Panc1 (cell line): ENCODE measurements at regions not wholly inside any gene's neighbourhood (a gene's known extent, or its start where the extent isn't known, plus 50 kb on each side); places are given as distances from the start of the nearest gene placed in this dataset.

Source experiments
- ATAC-seq: fragments of 200-7000 bp; cut with Tn5 transposase; 2 replicates; pipeline ENCODE4 v1.9.1; 2020; ENCODE audit warnings: mild to moderate bottlenecking, moderate library complexity
- BruUV-seq: library from RNA; stranded (reverse); fragments of 400-500 nt; replicated peaks from 2 replicates; lab custom pipeline; 2021; lab: Mats Ljungman, UMichigan
- CTCF ChIA-PET: fragments of 300-600 bp; sonication (Branson Sonifier 250); formaldehyde crosslinking; loops from one replicate; lab custom pipeline; 2022; ENCODE audit warnings: antibody characterized with exemption; lab: Charles Lee
- POLR2A ChIA-PET: fragments of 300-600 bp; sonication (Branson Sonifier 250); formaldehyde crosslinking; loops from one replicate; lab custom pipeline; 2022; ENCODE audit warnings: antibody characterized with exemption; lab: Charles Lee
- DNase-seq: peaks from one replicate; pipeline ENCODE4 v3.0.0-alpha.2; 2010; ENCODE audit warnings: low read depth, low spot score
- H3K27ac ChIP-seq: 2 replicates; pipeline ENCODE4 v1.5.1; 2011; ENCODE audit warnings: mild to moderate bottlenecking, low read length, inconsistent platforms
- H3K27me3 ChIP-seq: fragments of 200-500 bp; sonication (Bioruptor generic); 2 replicates; pipeline ENCODE4 v1.6.0; 2014; ENCODE audit warnings: low read length, inconsistent platforms; ENCODE audit not compliant: control insufficient read depth, insufficient read depth
- H3K36me3 ChIP-seq: fragments of 200-500 bp; sonication (Bioruptor generic); 2 replicates; pipeline ENCODE4 v1.5.1; 2014; ENCODE audit warnings: inconsistent platforms, mild to moderate bottlenecking, low read length, moderate library complexity; ENCODE audit not compliant: control insufficient read depth, insufficient read depth
- H3K4me1 ChIP-seq: 2 replicates; pipeline ENCODE4 v1.5.1; 2011; ENCODE audit warnings: inconsistent platforms, mild to moderate bottlenecking, low read length, moderate library complexity; ENCODE audit not compliant: control insufficient read depth, insufficient read depth
- H3K4me3 ChIP-seq, 2 experiments: 2 replicates each; pipeline ENCODE4 v1.5.1; 2011 to 2012; ENCODE audit warnings: low read depth in 2 of 2, low read length in 2 of 2, mild to moderate bottlenecking in 2 of 2, inconsistent platforms in 1 of 2, moderate library complexity in 1 of 2
- H3K9me3 ChIP-seq: fragments of 200-500 bp; sonication (Bioruptor generic); 2 replicates; pipeline ENCODE4 v1.5.1; 2014; ENCODE audit warnings: low read depth, mild to moderate bottlenecking, inconsistent platforms, low read length, moderate library complexity; ENCODE audit not compliant: control insufficient read depth, insufficient read depth
- CTCF ChIP-seq: fragments of 450-650 bp; IDR thresholded peaks from 2 replicates; pipeline ENCODE4 v1.5.1; 2017; ENCODE audit warnings: mild to moderate bottlenecking
- POLR2AphosphoS5 ChIP-seq: IDR thresholded peaks from 2 replicates; pipeline ENCODE4 v1.6.1; 2012; ENCODE audit warnings: mild to moderate bottlenecking, low read depth, low read length, moderate library complexity
- REST ChIP-seq, 2 experiments: IDR thresholded peaks; 2 replicates each; pipeline ENCODE4 v1.6.1; 2011 to 2012; ENCODE audit warnings: low read depth in 2 of 2, control low read depth in 1 of 2, low read length in 1 of 2, mild to moderate bottlenecking in 1 of 2, moderate library complexity in 1 of 2; ENCODE audit not compliant: insufficient read depth in 1 of 2
- SIN3A ChIP-seq: IDR thresholded peaks from 2 replicates; pipeline ENCODE4 v1.6.1; 2012; ENCODE audit warnings: low read depth, mild to moderate bottlenecking, low read length, moderate library complexity, borderline replicate concordance; ENCODE audit not compliant: insufficient read depth
- TCF7L2 ChIP-seq: IDR thresholded peaks from 2 replicates; pipeline ENCODE4 v1.6.1; 2011; ENCODE audit warnings: mild to moderate bottlenecking, low read depth, low read length, inconsistent platforms
- in situ Hi-C: cut with HindIII; loops from 2 replicates; pipeline ENCODE4 v1.10.0; 2016; ENCODE audit warnings: low sequenced_read_pairs, low pct_unique_long_range_greater_than_20kb
- intact Hi-C: fragments of 100-400 bp; cut with micrococcal nuclease; formaldehyde crosslinking; loops from one replicate; pipeline ENCODE4 v1.10.0; 2022; ENCODE audit not compliant: unreplicated experiment

GRCh38 chr5:4319478-4320128 is 724.0 kb downstream of the IRX1 start:
- ATAC-seq (no peak), DNase-seq (no peak)
- Histone ChIP-seq H3K36me3 (no peaks in the 10 kb centered on the region), H3K9me3 (no peaks in the 10 kb centered on the region), H3K4me1 (no peaks in the 10 kb centered on the region), H3K27me3 (no peaks in the 10 kb centered on the region), H3K27ac (no peak overlapping the region), H3K4me3 (no peak overlapping the region)
- POLR2A ChIA-PET: no interaction called here
- no peak for TF ChIP-seq CTCF
- TF ChIP-seq SIN3A: no peak
- no peak for TF ChIP-seq TCF7L2
- TF ChIP-seq REST (IDR thresholded peaks at IDR 0.05; ENCODE audit: insufficient read depth in 1 of 2, low read depth in 2 of 2, low read length in 1 of 2): no peak
- no peak for TF ChIP-seq POLR2AphosphoS5
- CTCF ChIA-PET: no interaction called here
- no TSS peak for BruUV-seq
- intact Hi-C loops (no loop called here), in situ Hi-C loops (no loop called here)

GRCh38 chr5:4330327-4330726 is 734.7 kb downstream of the IRX1 start:
- Histone ChIP-seq H3K27ac (no peak overlapping the region), H3K4me1 (no peaks in the 10 kb centered on the region), H3K36me3 (no peaks in the 10 kb centered on the region), H3K27me3 (no peaks in the 10 kb centered on the region), H3K4me3 (no peak overlapping the region), H3K9me3 (no peaks in the 10 kb centered on the region)
- BruUV-seq: no TSS peak
- in situ Hi-C loops: no loop called here
- DNase-seq: no peak
- no peak for TF ChIP-seq POLR2AphosphoS5
- no peak for TF ChIP-seq TCF7L2
- TF ChIP-seq REST (IDR thresholded peaks at IDR 0.05; ENCODE audit: insufficient read depth in 1 of 2, low read depth in 2 of 2, low read length in 1 of 2): no peak
- TF ChIP-seq CTCF: no peak
- no peak for TF ChIP-seq SIN3A
- ChIA-PET POLR2A (no interaction called here), CTCF (no interaction called here)
- ATAC-seq: no peak
- intact Hi-C loops: no loop called here
